ENCODE measurements at regions not wholly inside any gene's neighbourhood (a gene's known extent, or its start where the extent isn't known, plus 50 kb on each side); places are given as distances from the start of the nearest gene placed in this dataset.

DNA sequence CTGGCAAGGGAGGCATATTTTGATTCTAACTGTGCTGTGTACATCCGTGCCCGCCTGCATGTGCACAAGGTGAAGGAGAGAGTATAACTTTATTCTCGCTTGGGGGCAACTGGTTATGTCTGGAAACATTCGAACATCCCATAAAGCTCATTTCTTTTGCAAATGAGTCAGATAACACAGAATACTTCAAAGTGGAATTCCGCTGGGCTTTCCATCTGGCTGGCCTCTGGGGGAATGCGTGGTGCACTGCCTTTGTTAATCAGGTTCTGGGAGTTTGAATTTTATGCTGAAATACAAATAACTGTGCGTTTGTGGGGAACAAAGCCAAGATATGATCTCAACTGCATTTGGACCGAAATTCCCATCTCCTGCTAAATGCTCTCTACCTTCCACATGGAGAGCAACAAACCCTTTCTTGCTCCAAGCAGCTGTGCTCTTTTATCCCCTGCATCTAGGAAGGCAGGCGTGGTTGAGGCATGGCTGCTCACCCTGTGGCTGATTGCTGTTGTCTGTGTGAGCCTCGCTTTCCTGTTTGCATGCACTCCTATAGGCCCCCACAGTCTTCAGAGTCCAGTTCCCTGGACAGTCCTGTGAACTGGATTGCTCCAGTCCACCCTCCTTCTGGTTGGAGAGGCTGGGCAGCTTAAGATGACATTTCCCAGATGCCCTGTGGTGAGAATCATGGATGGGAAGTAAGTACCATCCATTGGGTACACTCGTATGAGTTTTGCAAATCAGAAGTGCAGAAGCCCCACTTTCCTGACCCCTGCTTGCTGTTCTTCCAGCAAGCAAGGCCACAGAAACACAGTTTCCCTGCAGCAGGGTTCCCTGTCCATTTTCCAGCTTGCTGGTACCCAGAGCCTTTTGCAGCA, 82.9 kb upstream of the ALDH1B1 start:
- H3K9ac ChIP-seq (ENCODE audit: insufficient read length) = no peak overlapping the region
- no peaks in the 10 kb centered on the region for H3K9me3 ChIP-seq (ENCODE audit: low read depth, low read length)
- DNase-seq (ENCODE audit: low read depth, low spot score) = peak; percentile 75
- H3K4me3 ChIP-seq = peak overlapping the region; percentile 23
- no peaks in the 10 kb centered on the region for H3K36me3 ChIP-seq (ENCODE audit: insufficient read depth, low read length)
- peak overlapping the region; percentile 28; the same call in 1 of the 2 replicates for H3K27ac ChIP-seq
- no peak for TF ChIP-seq EZH2 (IDR thresholded peaks at IDR 0.05)

GRCh38 chr9:38308136-38308535, 84.4 kb upstream of the ALDH1B1 start:
- Histone ChIP-seq H3K27ac (no peak overlapping the region), H3K4me3 (no peak overlapping the region), H3K9ac (ENCODE audit: insufficient read length) (no peak overlapping the region), H3K9me3 (ENCODE audit: low read depth, low read length) (no peaks in the 10 kb centered on the region), H3K36me3 (ENCODE audit: insufficient read depth, low read length) (no peaks in the 10 kb centered on the region)
- TF ChIP-seq FOXP2 (optimal IDR thresholded peaks at IDR 0.05; ENCODE audit: control extremely low read depth, extremely low read length, insufficient read depth) = no peak
- TF ChIP-seq EZH2 (IDR thresholded peaks at IDR 0.05) = no peak
- TF ChIP-seq POLR2AphosphoS5 (IDR thresholded peaks at IDR 0.05; ENCODE audit: borderline replicate concordance, low read depth, low read length) = no peak
- no peak for DNase-seq (ENCODE audit: low read depth, low spot score)

DNA sequence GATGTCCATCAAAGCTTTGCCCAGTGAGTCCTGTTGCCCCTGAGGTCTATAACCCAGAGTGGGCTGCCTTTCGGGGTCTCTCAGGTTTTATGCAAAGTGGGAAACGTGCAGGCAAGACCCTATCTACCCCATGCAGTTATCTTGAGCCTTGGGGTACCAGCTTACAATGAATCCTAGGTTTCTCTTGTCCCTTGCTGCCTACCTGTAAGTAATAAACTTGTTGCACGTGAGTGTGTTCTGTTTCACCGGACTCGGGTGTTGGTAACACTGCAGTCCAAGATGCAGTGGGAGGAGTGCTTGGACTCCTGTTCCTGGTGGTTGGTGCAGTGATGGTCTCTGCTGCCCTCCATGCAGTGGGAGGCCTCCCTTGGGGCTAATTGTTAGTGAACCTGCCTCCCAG, 85.6 kb upstream of the ALDH1B1 start:
- no peaks in the 10 kb centered on the region for H3K9me3 ChIP-seq (ENCODE audit: low read depth, low read length)
- no peak overlapping the region for H3K4me3 ChIP-seq
- no peak overlapping the region for H3K27ac ChIP-seq
- no peaks in the 10 kb centered on the region for H3K36me3 ChIP-seq (ENCODE audit: insufficient read depth, low read length)
- no peak overlapping the region for H3K9ac ChIP-seq (ENCODE audit: insufficient read length)
- no peak for DNase-seq (ENCODE audit: low read depth, low spot score)
- TF ChIP-seq POLR2AphosphoS5 (IDR thresholded peaks at IDR 0.05; ENCODE audit: borderline replicate concordance, low read depth, low read length) (no peak), EZH2 (IDR thresholded peaks at IDR 0.05) (no peak), FOXP2 (optimal IDR thresholded peaks at IDR 0.05; ENCODE audit: control extremely low read depth, extremely low read length, insufficient read depth) (no peak)

DNA sequence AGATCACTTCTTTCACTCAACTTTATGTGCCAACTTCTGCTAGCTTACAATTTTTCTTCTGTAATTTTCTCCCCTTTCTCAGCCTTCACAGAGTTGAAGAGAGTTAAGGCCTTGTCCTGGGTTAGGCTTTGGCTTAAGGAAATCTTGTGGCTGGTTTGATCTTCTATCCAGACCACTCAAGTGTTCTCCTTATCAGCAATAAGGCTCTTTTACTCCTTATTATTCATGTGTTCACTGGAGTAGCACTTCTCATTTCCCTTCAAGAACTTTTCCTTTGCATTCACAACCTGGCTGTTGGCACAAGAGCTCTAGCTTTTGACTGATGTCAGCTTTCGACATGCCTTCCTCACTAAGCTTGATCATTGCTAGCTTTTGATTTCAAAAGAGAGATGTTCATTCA, 86.9 kb upstream of the ALDH1B1 start:
- no peak for TF ChIP-seq POLR2AphosphoS5 (IDR thresholded peaks at IDR 0.05; ENCODE audit: borderline replicate concordance, low read depth, low read length)
- no peak for TF ChIP-seq EZH2 (IDR thresholded peaks at IDR 0.05)
- TF ChIP-seq FOXP2 (optimal IDR thresholded peaks at IDR 0.05; ENCODE audit: control extremely low read depth, extremely low read length, insufficient read depth) = no peak
- no peak overlapping the region for H3K4me3 ChIP-seq
- H3K9ac ChIP-seq (ENCODE audit: insufficient read length) = no peak overlapping the region
- H3K27ac ChIP-seq = no peak overlapping the region
- no peaks in the 10 kb centered on the region for H3K36me3 ChIP-seq (ENCODE audit: insufficient read depth, low read length)
- no peaks in the 10 kb centered on the region for H3K9me3 ChIP-seq (ENCODE audit: low read depth, low read length)
- DNase-seq (ENCODE audit: low read depth, low spot score) = no peak

DNA sequence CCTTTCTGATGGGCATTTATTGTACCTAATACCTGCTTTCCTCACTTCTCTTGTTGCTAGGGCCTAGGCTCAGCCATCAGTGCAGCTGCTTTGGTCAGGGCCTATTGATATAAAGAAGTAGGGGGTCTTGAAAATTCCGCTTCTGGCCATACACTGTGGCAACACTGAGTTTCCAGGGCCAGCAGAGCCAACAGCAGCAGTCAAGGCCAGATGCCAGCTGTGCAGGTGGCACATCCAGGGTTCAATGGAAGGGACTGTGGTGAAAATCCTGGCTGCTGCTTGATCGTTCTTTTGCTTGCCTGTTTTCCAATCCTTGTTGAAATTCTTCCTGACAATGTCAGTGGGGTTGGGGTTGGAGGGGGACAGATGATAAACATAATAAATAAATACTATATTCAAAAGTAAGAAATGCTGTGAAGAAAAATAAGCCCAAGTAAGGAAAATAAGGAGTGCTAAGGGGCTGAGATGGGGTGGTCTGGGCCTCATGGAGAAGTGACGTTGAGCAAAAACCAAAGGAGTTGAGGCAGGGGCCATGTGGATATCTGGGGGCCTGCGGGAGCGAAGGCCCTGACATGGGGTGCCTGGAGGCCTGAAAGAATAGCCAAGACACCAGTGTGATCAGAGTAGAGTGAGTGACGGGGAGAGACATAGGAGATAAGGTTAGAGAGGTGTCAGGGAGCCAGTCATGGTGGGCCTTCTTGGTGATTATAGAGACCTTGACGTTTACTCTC, 91.0 kb upstream of the ALDH1B1 start:
- Histone ChIP-seq H3K4me3 (no peak overlapping the region), H3K27ac (no peak overlapping the region), H3K9me3 (ENCODE audit: low read depth, low read length) (no peaks in the 10 kb centered on the region), H3K9ac (ENCODE audit: insufficient read length) (no peak overlapping the region), H3K36me3 (ENCODE audit: insufficient read depth, low read length) (no peaks in the 10 kb centered on the region)
- DNase-seq (ENCODE audit: low read depth, low spot score) = no peak
- TF ChIP-seq FOXP2 (optimal IDR thresholded peaks at IDR 0.05; ENCODE audit: control extremely low read depth, extremely low read length, insufficient read depth) (no peak), POLR2AphosphoS5 (IDR thresholded peaks at IDR 0.05; ENCODE audit: borderline replicate concordance, low read depth, low read length) (no peak), EZH2 (IDR thresholded peaks at IDR 0.05) (no peak)

- Histone ChIP-seq H3K9ac (ENCODE audit: insufficient read length) (no peak overlapping the region), H3K9me3 (ENCODE audit: low read depth, low read length) (no peaks in the 10 kb centered on the region), H3K27ac (no peak overlapping the region), H3K4me3 (no peak overlapping the region), H3K36me3 (ENCODE audit: insufficient read depth, low read length) (no peaks in the 10 kb centered on the region)
- TF ChIP-seq FOXP2 (optimal IDR thresholded peaks at IDR 0.05; ENCODE audit: control extremely low read depth, extremely low read length, insufficient read depth) = no peak
- TF ChIP-seq EZH2 (IDR thresholded peaks at IDR 0.05) = no peak
- TF ChIP-seq POLR2AphosphoS5 (IDR thresholded peaks at IDR 0.05; ENCODE audit: borderline replicate concordance, low read depth, low read length) = no peak
- DNase-seq (ENCODE audit: low read depth, low spot score) = no peak
Observed at GRCh38 chr9:38299856-38300255, 92.6 kb upstream of the ALDH1B1 start.

DNA sequence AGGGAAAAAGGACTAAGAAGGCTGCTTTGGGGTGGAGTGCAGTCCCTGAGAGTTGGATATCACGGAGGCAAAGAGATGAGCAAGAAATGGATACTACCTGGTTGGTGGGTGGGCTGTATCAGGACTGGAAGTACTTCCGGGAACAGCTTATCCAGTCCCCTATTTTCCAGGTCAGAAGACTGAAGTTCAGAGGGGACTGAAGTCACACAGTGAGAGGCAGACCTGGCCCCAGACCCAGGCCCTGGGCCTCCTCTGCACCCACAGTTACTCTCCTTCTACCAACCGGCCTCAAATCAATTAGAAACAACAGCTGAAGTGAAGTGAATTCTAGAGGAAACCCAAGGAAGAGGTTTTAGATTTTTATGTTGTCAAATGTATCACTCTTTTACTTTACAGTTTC, 93.6 kb upstream of the ALDH1B1 start:
- H3K36me3 ChIP-seq (ENCODE audit: insufficient read depth, low read length) = no peaks in the 10 kb centered on the region
- no peak overlapping the region for H3K4me3 ChIP-seq
- no peak overlapping the region for H3K27ac ChIP-seq
- H3K9ac ChIP-seq (ENCODE audit: insufficient read length) = no peak overlapping the region
- DNase-seq (ENCODE audit: low read depth, low spot score) = no peak
- no peaks in the 10 kb centered on the region for H3K9me3 ChIP-seq (ENCODE audit: low read depth, low read length)
- TF ChIP-seq EZH2 (IDR thresholded peaks at IDR 0.05) = no peak
- no peak for TF ChIP-seq FOXP2 (optimal IDR thresholded peaks at IDR 0.05; ENCODE audit: control extremely low read depth, extremely low read length, insufficient read depth)
- no peak for TF ChIP-seq POLR2AphosphoS5 (IDR thresholded peaks at IDR 0.05; ENCODE audit: borderline replicate concordance, low read depth, low read length)

GRCh38 chr9:38298503-38298902, 94.0 kb upstream of the ALDH1B1 start:
- Histone ChIP-seq H3K9ac (ENCODE audit: insufficient read length) (no peak overlapping the region), H3K4me3 (no peak overlapping the region), H3K9me3 (ENCODE audit: low read depth, low read length) (no peaks in the 10 kb centered on the region), H3K36me3 (ENCODE audit: insufficient read depth, low read length) (no peaks in the 10 kb centered on the region), H3K27ac (no peak overlapping the region)
- TF ChIP-seq EZH2 (IDR thresholded peaks at IDR 0.05) (no peak), POLR2AphosphoS5 (IDR thresholded peaks at IDR 0.05; ENCODE audit: borderline replicate concordance, low read depth, low read length) (no peak), FOXP2 (optimal IDR thresholded peaks at IDR 0.05; ENCODE audit: control extremely low read depth, extremely low read length, insufficient read depth) (no peak)
- DNase-seq (ENCODE audit: low read depth, low spot score) = no peak

All from SK-N-MC (cell line).